Fibroblast of lung (primary cell): ENCODE measurements at regions not wholly inside any gene's neighbourhood (a gene's known extent, or its start where the extent isn't known, plus 50 kb on each side); places are given as distances from the start of the nearest gene placed in this dataset.

Experiments
- EZH2 ChIP-seq: IDR thresholded peaks from 2 replicates; pipeline ENCODE4 v1.5.1; 2012; ENCODE audit warnings: low read length, control low read depth, mild to moderate bottlenecking; ENCODE audit errors: missing control alignments
- TF ChIP-seq, protein P1 (sequence below), 2 donors: IDR thresholded peaks in 1 of 2; conservative IDR thresholded peaks in 1 of 2; 1 replicate in 1 of 2; 2 replicates in 1 of 2; pipeline ENCODE4 v1.5.1; 2011 to 2012; ENCODE audit warnings: low read length in 2 of 2, control low read depth in 1 of 2, inconsistent platforms in 1 of 2, low read depth in 1 of 2, mild to moderate bottlenecking in 1 of 2

DNA sequence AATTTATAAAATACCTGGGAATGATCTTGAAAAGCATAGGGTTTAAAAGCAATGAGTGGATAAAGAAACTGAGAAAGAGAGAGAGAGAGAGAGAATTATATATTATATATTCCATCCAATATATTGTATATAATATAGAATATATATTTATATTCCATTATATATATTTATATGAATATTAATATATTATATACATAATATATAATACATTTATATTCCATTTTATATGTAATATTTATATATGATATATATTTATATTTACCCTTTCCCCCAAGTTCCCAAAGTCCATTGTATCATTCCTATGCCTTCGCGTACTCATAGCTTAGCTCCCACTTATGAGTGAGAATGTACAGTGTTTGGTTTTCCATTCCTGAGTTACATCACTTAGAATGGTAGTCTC, 69.9 kb upstream of the SLC35F3 start:
- TF ChIP-seq, protein P1, sequence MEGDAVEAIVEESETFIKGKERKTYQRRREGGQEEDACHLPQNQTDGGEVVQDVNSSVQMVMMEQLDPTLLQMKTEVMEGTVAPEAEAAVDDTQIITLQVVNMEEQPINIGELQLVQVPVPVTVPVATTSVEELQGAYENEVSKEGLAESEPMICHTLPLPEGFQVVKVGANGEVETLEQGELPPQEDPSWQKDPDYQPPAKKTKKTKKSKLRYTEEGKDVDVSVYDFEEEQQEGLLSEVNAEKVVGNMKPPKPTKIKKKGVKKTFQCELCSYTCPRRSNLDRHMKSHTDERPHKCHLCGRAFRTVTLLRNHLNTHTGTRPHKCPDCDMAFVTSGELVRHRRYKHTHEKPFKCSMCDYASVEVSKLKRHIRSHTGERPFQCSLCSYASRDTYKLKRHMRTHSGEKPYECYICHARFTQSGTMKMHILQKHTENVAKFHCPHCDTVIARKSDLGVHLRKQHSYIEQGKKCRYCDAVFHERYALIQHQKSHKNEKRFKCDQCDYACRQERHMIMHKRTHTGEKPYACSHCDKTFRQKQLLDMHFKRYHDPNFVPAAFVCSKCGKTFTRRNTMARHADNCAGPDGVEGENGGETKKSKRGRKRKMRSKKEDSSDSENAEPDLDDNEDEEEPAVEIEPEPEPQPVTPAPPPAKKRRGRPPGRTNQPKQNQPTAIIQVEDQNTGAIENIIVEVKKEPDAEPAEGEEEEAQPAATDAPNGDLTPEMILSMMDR (conservative IDR thresholded peaks at IDR 0.05 in 1 of 2, IDR thresholded peaks at IDR 0.05 in 1 of 2; ENCODE audit: low read depth in 1 of 2, low read length in 2 of 2) = no peak
- TF ChIP-seq EZH2 = no peak
